ENCODE measurements at regions not wholly inside any gene's neighbourhood (a gene's known extent, or its start where the extent isn't known, plus 50 kb on each side); places are given as distances from the start of the nearest gene placed in this dataset.

GRCh38 chr12:66945189-66945817 lies 266.4 kb upstream of the GRIP1 start:
- DNase-seq (ENCODE audit: low spot score) (no peak), ATAC-seq (no peak), FAIRE-seq (no peak)
- no peaks in the 10 kb centered on the region for H4K20me1 ChIP-seq (ENCODE audit: insufficient read depth, low read length)
- H3K9ac ChIP-seq (ENCODE audit: insufficient read depth, low read depth, low read length) = no peak overlapping the region
- no peak overlapping the region for H2AFZ ChIP-seq (ENCODE audit: low read length)
- in situ Hi-C loops (cut with HindIII; ENCODE audit: extremely low pct_ligation_motif_present, low pct_unique_long_range_greater_than_20kb) (no loop called here), intact Hi-C loops (cut with micrococcal nuclease; ENCODE audit: unreplicated experiment) (no loop called here)
- H3K36me3 ChIP-seq (replicated peaks in 1 of 2; ENCODE audit: control insufficient read depth in 1 of 2, insufficient read depth in 2 of 2, low read length in 2 of 2) = no peaks in the 10 kb centered on the region
- H3K27ac ChIP-seq (ENCODE audit: extremely low read length, insufficient read depth, low read length) = no peak overlapping the region
- ChIA-PET CTCF (ENCODE audit: low intra/inter-chr PET ratio, low total read pairs) (no interaction called here), POLR2A (no interaction called here)
- no peaks in the 10 kb centered on the region for H3K4me1 ChIP-seq (ENCODE audit: insufficient read depth, low read length)
- TF ChIP-seq ZNF343 (CRISPR knock-in tag; IDR thresholded peaks at IDR 0.05) (no peak), ZNF33B (CRISPR knock-in tag; IDR thresholded peaks at IDR 0.05) (no peak), CENPT (CRISPR knock-in tag; IDR thresholded peaks at IDR 0.05; ENCODE audit: low read depth) (no peak), ZNF446 (CRISPR knock-in tag; IDR thresholded peaks at IDR 0.05) (no peak)
- TF ChIP-seq, protein P1, sequence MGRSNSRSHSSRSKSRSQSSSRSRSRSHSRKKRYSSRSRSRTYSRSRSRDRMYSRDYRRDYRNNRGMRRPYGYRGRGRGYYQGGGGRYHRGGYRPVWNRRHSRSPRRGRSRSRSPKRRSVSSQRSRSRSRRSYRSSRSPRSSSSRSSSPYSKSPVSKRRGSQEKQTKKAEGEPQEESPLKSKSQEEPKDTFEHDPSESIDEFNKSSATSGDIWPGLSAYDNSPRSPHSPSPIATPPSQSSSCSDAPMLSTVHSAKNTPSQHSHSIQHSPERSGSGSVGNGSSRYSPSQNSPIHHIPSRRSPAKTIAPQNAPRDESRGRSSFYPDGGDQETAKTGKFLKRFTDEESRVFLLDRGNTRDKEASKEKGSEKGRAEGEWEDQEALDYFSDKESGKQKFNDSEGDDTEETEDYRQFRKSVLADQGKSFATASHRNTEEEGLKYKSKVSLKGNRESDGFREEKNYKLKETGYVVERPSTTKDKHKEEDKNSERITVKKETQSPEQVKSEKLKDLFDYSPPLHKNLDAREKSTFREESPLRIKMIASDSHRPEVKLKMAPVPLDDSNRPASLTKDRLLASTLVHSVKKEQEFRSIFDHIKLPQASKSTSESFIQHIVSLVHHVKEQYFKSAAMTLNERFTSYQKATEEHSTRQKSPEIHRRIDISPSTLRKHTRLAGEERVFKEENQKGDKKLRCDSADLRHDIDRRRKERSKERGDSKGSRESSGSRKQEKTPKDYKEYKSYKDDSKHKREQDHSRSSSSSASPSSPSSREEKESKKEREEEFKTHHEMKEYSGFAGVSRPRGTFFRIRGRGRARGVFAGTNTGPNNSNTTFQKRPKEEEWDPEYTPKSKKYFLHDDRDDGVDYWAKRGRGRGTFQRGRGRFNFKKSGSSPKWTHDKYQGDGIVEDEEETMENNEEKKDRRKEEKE (IDR thresholded peaks at IDR 0.05) = no peak
- H3K27me3 ChIP-seq (ENCODE audit: control insufficient read depth in 1 of 2, insufficient read depth in 2 of 2, low read length in 2 of 2) = no peaks in the 10 kb centered on the region
- 28% methylated on average over 6 of the region's 6 CpGs for whole genome bisulfite sequencing (ENCODE audit: low lambda C conversion rate)
- H3K4me3 ChIP-seq (replicated peaks in 1 of 3; ENCODE audit: insufficient read depth in 1 of 3, low read depth in 2 of 3, low read length in 3 of 3) = no peak overlapping the region
- no peaks in the 10 kb centered on the region for H3K9me3 ChIP-seq (ENCODE audit: low read length)
- H3K4me2 ChIP-seq (ENCODE audit: low read depth, low read length) = no peak overlapping the region
- no peaks in the 10 kb centered on the region for H3K79me2 ChIP-seq (ENCODE audit: insufficient read depth, low read length)
- BruUV-seq (replicated peaks) = no TSS peak

GRCh38 chr12:66947119-66947518 lies 268.2 kb upstream of the GRIP1 start:
- intact Hi-C loops (cut with micrococcal nuclease; ENCODE audit: unreplicated experiment) = no loop called here
- Histone ChIP-seq H3K36me3 (replicated peaks in 1 of 2; ENCODE audit: control insufficient read depth in 1 of 2, insufficient read depth in 2 of 2, low read length in 2 of 2) (no peaks in the 10 kb centered on the region), H3K4me2 (ENCODE audit: low read depth, low read length) (no peak overlapping the region), H3K9me3 (ENCODE audit: low read length) (no peaks in the 10 kb centered on the region), H3K27me3 (ENCODE audit: control insufficient read depth in 1 of 2, insufficient read depth in 2 of 2, low read length in 2 of 2) (no peaks in the 10 kb centered on the region), H3K4me3 (replicated peaks in 1 of 3; ENCODE audit: insufficient read depth in 1 of 3, low read depth in 2 of 3, low read length in 3 of 3) (no peak overlapping the region), H3K27ac (ENCODE audit: extremely low read length, insufficient read depth, low read length) (no peak overlapping the region), H3K79me2 (ENCODE audit: insufficient read depth, low read length) (no peaks in the 10 kb centered on the region), H3K4me1 (ENCODE audit: insufficient read depth, low read length) (no peaks in the 10 kb centered on the region), H4K20me1 (ENCODE audit: insufficient read depth, low read length) (no peaks in the 10 kb centered on the region), H3K9ac (ENCODE audit: insufficient read depth, low read depth, low read length) (no peak overlapping the region), H2AFZ (ENCODE audit: low read length) (no peak overlapping the region)
- no peak for DNase-seq (ENCODE audit: low spot score)
- ChIA-PET CTCF (ENCODE audit: low intra/inter-chr PET ratio, low total read pairs) (no interaction called here), POLR2A (no interaction called here)
- 6% methylated on average over 4 of the region's 4 CpGs for WGBS (ENCODE audit: low lambda C conversion rate)
- in situ Hi-C loops (cut with HindIII; ENCODE audit: extremely low pct_ligation_motif_present, low pct_unique_long_range_greater_than_20kb) = no loop called here
- TF ChIP-seq ZNF710 (CRISPR knock-in tag; IDR thresholded peaks at IDR 0.05; ENCODE audit: borderline replicate concordance) = no peak
- TF ChIP-seq, protein P2, sequence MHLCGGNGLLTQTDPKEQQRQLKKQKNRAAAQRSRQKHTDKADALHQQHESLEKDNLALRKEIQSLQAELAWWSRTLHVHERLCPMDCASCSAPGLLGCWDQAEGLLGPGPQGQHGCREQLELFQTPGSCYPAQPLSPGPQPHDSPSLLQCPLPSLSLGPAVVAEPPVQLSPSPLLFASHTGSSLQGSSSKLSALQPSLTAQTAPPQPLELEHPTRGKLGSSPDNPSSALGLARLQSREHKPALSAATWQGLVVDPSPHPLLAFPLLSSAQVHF (CRISPR knock-in tag; IDR thresholded peaks at IDR 0.05) = no peak
- TF ChIP-seq TRIM24 (CRISPR knock-in tag; IDR thresholded peaks at IDR 0.05) = no peak
- no peak for TF ChIP-seq TGIF2 (CRISPR knock-in tag; IDR thresholded peaks at IDR 0.05)
- FAIRE-seq = no peak
- ATAC-seq = no peak
- BruUV-seq (replicated peaks) = no TSS peak

All from HepG2 (cell line).